ENCODE measurements at regions not wholly inside any gene's neighbourhood (a gene's known extent, or its start where the extent isn't known, plus 50 kb on each side); places are given as distances from the start of the nearest gene placed in this dataset.

DNA sequence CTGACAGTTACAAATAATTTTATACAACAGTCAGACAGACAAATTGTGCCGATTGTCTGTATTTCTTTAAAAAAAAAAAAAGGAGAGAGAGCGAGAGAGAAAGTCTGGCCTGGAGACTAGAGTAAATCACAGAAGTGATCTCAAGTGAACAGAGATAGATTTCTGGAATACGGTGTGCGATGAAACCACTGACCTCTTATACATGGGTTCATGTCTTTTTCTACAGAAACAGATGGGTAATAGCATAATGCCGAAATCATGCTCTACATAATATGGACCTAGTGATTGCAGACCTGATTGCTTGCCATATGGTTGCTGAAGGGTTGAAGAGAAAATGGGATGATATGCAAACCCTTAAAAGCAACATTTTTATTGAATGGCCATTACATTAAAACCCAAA, 403.3 kb upstream of the FANCL start:
- Histone ChIP-seq H3K36me3 (ENCODE audit: insufficient read depth, low read length) (no peaks in the 10 kb centered on the region), H2AFZ (ENCODE audit: low read length) (no peak overlapping the region), H4K20me1 (ENCODE audit: insufficient read depth, low read length) (no peaks in the 10 kb centered on the region), H3K4me1 (ENCODE audit: insufficient read depth, low read length) (no peaks in the 10 kb centered on the region), H3K4me2 (ENCODE audit: insufficient read depth, low read length) (no peak overlapping the region), H3K27ac (ENCODE audit: low read depth, low read length) (no peak overlapping the region), H3K27me3 (ENCODE audit: insufficient read depth, low read length) (no peaks in the 10 kb centered on the region), H3K79me2 (ENCODE audit: insufficient read depth, low read length) (no peaks in the 10 kb centered on the region), H3K4me3 (ENCODE audit: insufficient read depth, low read length) (no peak overlapping the region), H3K9me3 (ENCODE audit: low read depth, low read length) (no peaks in the 10 kb centered on the region)
- TF ChIP-seq, protein P1, sequence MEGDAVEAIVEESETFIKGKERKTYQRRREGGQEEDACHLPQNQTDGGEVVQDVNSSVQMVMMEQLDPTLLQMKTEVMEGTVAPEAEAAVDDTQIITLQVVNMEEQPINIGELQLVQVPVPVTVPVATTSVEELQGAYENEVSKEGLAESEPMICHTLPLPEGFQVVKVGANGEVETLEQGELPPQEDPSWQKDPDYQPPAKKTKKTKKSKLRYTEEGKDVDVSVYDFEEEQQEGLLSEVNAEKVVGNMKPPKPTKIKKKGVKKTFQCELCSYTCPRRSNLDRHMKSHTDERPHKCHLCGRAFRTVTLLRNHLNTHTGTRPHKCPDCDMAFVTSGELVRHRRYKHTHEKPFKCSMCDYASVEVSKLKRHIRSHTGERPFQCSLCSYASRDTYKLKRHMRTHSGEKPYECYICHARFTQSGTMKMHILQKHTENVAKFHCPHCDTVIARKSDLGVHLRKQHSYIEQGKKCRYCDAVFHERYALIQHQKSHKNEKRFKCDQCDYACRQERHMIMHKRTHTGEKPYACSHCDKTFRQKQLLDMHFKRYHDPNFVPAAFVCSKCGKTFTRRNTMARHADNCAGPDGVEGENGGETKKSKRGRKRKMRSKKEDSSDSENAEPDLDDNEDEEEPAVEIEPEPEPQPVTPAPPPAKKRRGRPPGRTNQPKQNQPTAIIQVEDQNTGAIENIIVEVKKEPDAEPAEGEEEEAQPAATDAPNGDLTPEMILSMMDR (IDR thresholded peaks at IDR 0.05; ENCODE audit: extremely low read depth, low read depth, low read length): no peak
- DNase-seq (ENCODE audit: insufficient read length, low spot score, missing footprints): no peak

DNA sequence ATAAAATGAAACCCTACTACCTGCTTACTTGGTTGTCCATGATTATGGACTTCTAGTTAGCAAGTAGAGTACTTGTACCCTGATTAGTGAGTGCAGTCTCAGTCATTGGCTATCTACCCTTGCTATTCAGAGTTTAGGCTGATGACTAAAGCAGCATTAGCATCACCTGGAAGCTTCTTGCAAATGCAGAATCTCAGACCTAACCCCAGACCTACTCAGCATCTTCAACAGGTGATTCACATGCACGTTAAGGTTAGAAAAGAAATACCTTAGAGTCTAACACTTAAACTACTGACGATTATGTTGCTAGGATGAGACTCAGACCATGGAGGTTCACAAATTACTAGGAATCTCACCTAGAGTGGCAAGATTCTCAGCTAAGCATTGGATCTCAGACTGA, 399.9 kb upstream of the FANCL start:
- Histone ChIP-seq H3K4me1 (ENCODE audit: insufficient read depth, low read length) (no peaks in the 10 kb centered on the region), H3K9me3 (ENCODE audit: low read depth, low read length) (no peaks in the 10 kb centered on the region), H3K4me3 (ENCODE audit: insufficient read depth, low read length) (no peak overlapping the region), H2AFZ (ENCODE audit: low read length) (no peak overlapping the region), H3K27me3 (ENCODE audit: insufficient read depth, low read length) (no peaks in the 10 kb centered on the region), H3K79me2 (ENCODE audit: insufficient read depth, low read length) (no peaks in the 10 kb centered on the region), H3K4me2 (ENCODE audit: insufficient read depth, low read length) (no peak overlapping the region), H4K20me1 (ENCODE audit: insufficient read depth, low read length) (no peaks in the 10 kb centered on the region), H3K36me3 (ENCODE audit: insufficient read depth, low read length) (no peaks in the 10 kb centered on the region), H3K27ac (ENCODE audit: low read depth, low read length) (no peak overlapping the region)
- DNase-seq (ENCODE audit: insufficient read length, low spot score, missing footprints): no peak
- TF ChIP-seq, protein P1 (IDR thresholded peaks at IDR 0.05; ENCODE audit: extremely low read depth, low read depth, low read length): no peak

DNA sequence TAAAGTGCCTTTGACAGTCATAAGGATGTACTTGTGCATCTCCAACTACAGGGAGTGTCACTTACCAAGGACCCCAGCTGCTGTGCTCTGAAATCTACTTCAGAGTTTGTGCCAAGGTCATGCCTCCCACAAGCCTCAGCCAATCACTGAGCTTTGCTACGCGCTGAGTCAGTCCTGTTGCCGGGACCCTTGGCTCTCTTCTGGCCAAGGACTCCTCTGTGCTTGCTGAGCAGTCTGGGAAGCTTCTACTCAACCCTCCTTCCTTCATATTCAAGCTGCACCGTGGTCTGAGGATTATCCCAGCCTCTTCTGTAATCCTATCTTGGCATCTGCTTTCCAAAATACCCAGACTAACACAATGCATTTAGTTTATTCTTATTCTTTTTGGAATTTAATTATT, 398.9 kb upstream of the FANCL start:
- Histone ChIP-seq H3K9me3 (ENCODE audit: low read depth, low read length) (no peaks in the 10 kb centered on the region), H3K4me3 (ENCODE audit: insufficient read depth, low read length) (no peak overlapping the region), H3K36me3 (ENCODE audit: insufficient read depth, low read length) (no peaks in the 10 kb centered on the region), H4K20me1 (ENCODE audit: insufficient read depth, low read length) (no peaks in the 10 kb centered on the region), H3K4me2 (ENCODE audit: insufficient read depth, low read length) (no peak overlapping the region), H3K27me3 (ENCODE audit: insufficient read depth, low read length) (no peaks in the 10 kb centered on the region), H2AFZ (ENCODE audit: low read length) (no peak overlapping the region), H3K4me1 (ENCODE audit: insufficient read depth, low read length) (no peaks in the 10 kb centered on the region), H3K27ac (ENCODE audit: low read depth, low read length) (no peak overlapping the region), H3K79me2 (ENCODE audit: insufficient read depth, low read length) (no peaks in the 10 kb centered on the region)
- no peak for DNase-seq (ENCODE audit: insufficient read length, low spot score, missing footprints)
- TF ChIP-seq, protein P1 (IDR thresholded peaks at IDR 0.05; ENCODE audit: extremely low read depth, low read depth, low read length): no peak

DNA sequence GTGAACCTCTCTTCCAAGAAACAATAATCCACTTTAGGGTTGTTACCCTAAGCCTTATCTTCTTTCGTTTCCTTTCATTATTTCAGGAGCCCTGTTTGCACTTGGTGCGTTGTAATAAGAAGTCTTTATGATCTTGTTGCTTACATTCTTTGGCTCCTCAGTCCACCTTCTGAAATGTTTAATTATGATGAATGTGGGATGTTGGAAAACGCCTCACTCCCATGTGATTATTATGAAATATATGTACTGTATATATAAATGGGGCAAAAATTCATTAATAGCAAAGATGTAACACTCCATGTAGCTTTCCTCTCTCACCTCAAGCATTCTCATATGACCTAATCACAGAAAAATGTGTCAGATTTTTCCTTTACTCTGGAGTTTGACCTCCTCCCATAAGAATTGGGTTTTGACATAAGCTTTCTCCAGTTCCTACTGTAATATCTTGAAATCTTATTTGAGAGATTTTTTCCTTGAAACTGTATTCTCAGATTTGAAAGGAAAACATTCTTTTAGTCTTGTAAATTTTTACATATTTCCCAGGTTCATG, 397.2 kb upstream of the FANCL start:
- Histone ChIP-seq H3K27me3 (ENCODE audit: insufficient read depth, low read length) (no peaks in the 10 kb centered on the region), H4K20me1 (ENCODE audit: insufficient read depth, low read length) (no peaks in the 10 kb centered on the region), H3K4me1 (ENCODE audit: insufficient read depth, low read length) (no peaks in the 10 kb centered on the region), H3K4me3 (ENCODE audit: insufficient read depth, low read length) (no peak overlapping the region), H3K36me3 (ENCODE audit: insufficient read depth, low read length) (no peaks in the 10 kb centered on the region), H3K4me2 (ENCODE audit: insufficient read depth, low read length) (no peak overlapping the region), H3K27ac (ENCODE audit: low read depth, low read length) (no peak overlapping the region), H3K9me3 (ENCODE audit: low read depth, low read length) (no peaks in the 10 kb centered on the region), H3K79me2 (ENCODE audit: insufficient read depth, low read length) (no peaks in the 10 kb centered on the region), H2AFZ (ENCODE audit: low read length) (no peak overlapping the region)
- peak; percentile 29 for DNase-seq (ENCODE audit: insufficient read length, low spot score, missing footprints)
- TF ChIP-seq, protein P1 (IDR thresholded peaks at IDR 0.05; ENCODE audit: extremely low read depth, low read depth, low read length): no peak

All from osteoblast (primary cell).